WTC11 (cell line): ENCODE measurements at regions not wholly inside any gene's neighbourhood (a gene's known extent, or its start where the extent isn't known, plus 50 kb on each side); places are given as distances from the start of the nearest gene placed in this dataset.

Experiments
- ATAC-seq: fragments of 200-7000 bp; cut with Tn5 transposase; 2 replicates; pipeline ENCODE4 v1.10.0; 2021; ENCODE audit warnings: mild to moderate bottlenecking, moderate library complexity
- CTCF ChIA-PET: fragments of 300-600 bp; sonication (Branson Sonifier 250); formaldehyde crosslinking; loops from one replicate; lab custom pipeline; 2021; ENCODE audit warnings: antibody characterized with exemption; lab: Charles Lee
- POLR2A ChIA-PET: fragments of 350-600 bp; sonication (Branson Sonifier 250); formaldehyde crosslinking; loops from one replicate; lab custom pipeline; 2021; ENCODE audit warnings: antibody characterized with exemption; lab: Charles Lee
- DNase-seq: peaks from one replicate; pipeline ENCODE4 v3.0.0; 2021; ENCODE audit warnings: low spot score
- H3K27ac Mint-ChIP-seq: 2 replicates; pipeline ENCODE4 v1.8.0; 2021; ENCODE audit warnings: mixed read lengths
- H3K27me3 Mint-ChIP-seq: 2 replicates; pipeline ENCODE4 v1.8.0; 2021; ENCODE audit warnings: low read depth, mild to moderate bottlenecking, moderate library complexity, mixed read lengths
- H3K36me3 Mint-ChIP-seq: 2 replicates; pipeline ENCODE4 v1.8.0; 2021; ENCODE audit warnings: mixed read lengths
- H3K4me1 Mint-ChIP-seq: 2 replicates; pipeline ENCODE4 v1.8.0; 2022; ENCODE audit warnings: mixed read lengths
- H3K4me3 Mint-ChIP-seq: 2 replicates; pipeline ENCODE4 v1.8.0; 2021; ENCODE audit warnings: mild to moderate bottlenecking, moderate library complexity, mixed read lengths
- H3K9me3 Mint-ChIP-seq: 2 replicates; pipeline ENCODE4 v1.8.0; 2021; ENCODE audit warnings: mixed read lengths
- ARID4B ChIP-seq: sonication (generic); formaldehyde crosslinking; IDR thresholded peaks from 2 replicates; pipeline ENCODE4 v1.8.0; 2023; ENCODE audit warnings: missing genetic modification reagents, mild to moderate bottlenecking, borderline replicate concordance
- ATF1 ChIP-seq: sonication (generic); formaldehyde crosslinking; IDR thresholded peaks from 2 replicates; pipeline ENCODE4 v1.8.1; 2023; ENCODE audit warnings: mild to moderate bottlenecking, moderate library complexity, missing genetic modification reagents
- ATF2 ChIP-seq: sonication (generic); formaldehyde crosslinking; IDR thresholded peaks from 2 replicates; pipeline ENCODE4 v1.8.1; 2022; ENCODE audit warnings: low read depth, missing genetic modification reagents, borderline replicate concordance
- CBFB ChIP-seq: sonication (generic); formaldehyde crosslinking; IDR thresholded peaks from 2 replicates; pipeline ENCODE4 v1.8.1; 2022; ENCODE audit warnings: mild to moderate bottlenecking, low read depth, missing genetic modification reagents
- ERG ChIP-seq: fragments of 250-450 bp; sonication (Bioruptor Pico); IDR thresholded peaks from 2 replicates; pipeline ENCODE4 v1.8.0; 2021; ENCODE audit warnings: mild to moderate bottlenecking
- GTF2I ChIP-seq: fragments of 250-450 bp; sonication (Bioruptor Pico); conservative IDR thresholded peaks from 2 replicates; pipeline ENCODE4 v1.4.0; 2021; ENCODE audit warnings: mild to moderate bottlenecking
- HMGA2 ChIP-seq: fragments of 250-450 bp; sonication (Bioruptor Pico); IDR thresholded peaks from 2 replicates; pipeline ENCODE4 v1.4.0; 2021; ENCODE audit warnings: mild to moderate bottlenecking, moderate library complexity
- JUN ChIP-seq: sonication (generic); formaldehyde crosslinking; IDR thresholded peaks from 2 replicates; pipeline ENCODE4 v1.8.0; 2023; ENCODE audit warnings: mild to moderate bottlenecking, missing genetic modification reagents
- MAX ChIP-seq: sonication (generic); formaldehyde crosslinking; IDR thresholded peaks from 2 replicates; pipeline ENCODE4 v1.8.0; 2022; ENCODE audit warnings: mild to moderate bottlenecking, missing genetic modification reagents
- MXD4 ChIP-seq: fragments of 250-450 bp; sonication (Bioruptor Pico); IDR thresholded peaks from 2 replicates; pipeline ENCODE4 v1.8.0; 2021; ENCODE audit warnings: mild to moderate bottlenecking, moderate library complexity, borderline replicate concordance
- NR1H2 ChIP-seq: sonication (generic); formaldehyde crosslinking; IDR thresholded peaks from 2 replicates; pipeline ENCODE4 v1.9.0; 2021; ENCODE audit warnings: mild to moderate bottlenecking, moderate library complexity, missing genetic modification reagents
- NR2C2 ChIP-seq: sonication (generic); formaldehyde crosslinking; IDR thresholded peaks from 2 replicates; pipeline ENCODE4 v1.8.0; 2022; ENCODE audit warnings: mild to moderate bottlenecking, missing genetic modification reagents
- PRRX2 ChIP-seq: fragments of 250-450 bp; sonication (Bioruptor Pico); IDR thresholded peaks from 2 replicates; pipeline ENCODE4 v1.8.0; 2021; ENCODE audit warnings: mild to moderate bottlenecking
- RELA ChIP-seq: sonication (generic); formaldehyde crosslinking; IDR thresholded peaks from 2 replicates; pipeline ENCODE4 v1.8.1; 2022; ENCODE audit warnings: missing genetic modification reagents, mild to moderate bottlenecking, borderline replicate concordance
- SOX15 ChIP-seq: fragments of 250-450 bp; sonication (Bioruptor Pico); IDR thresholded peaks from 2 replicates; pipeline ENCODE4 v1.9.0; 2021; ENCODE audit warnings: mild to moderate bottlenecking
- TEAD1 ChIP-seq: sonication (generic); formaldehyde crosslinking; IDR thresholded peaks from 2 replicates; pipeline ENCODE4 v1.8.0; 2022; ENCODE audit warnings: mild to moderate bottlenecking, missing genetic modification reagents
- USF1 ChIP-seq: sonication (generic); formaldehyde crosslinking; IDR thresholded peaks from 2 replicates; pipeline ENCODE4 v1.8.0; 2022; ENCODE audit warnings: mild to moderate bottlenecking, missing genetic modification reagents
- ZBTB21 ChIP-seq: sonication (generic); formaldehyde crosslinking; IDR thresholded peaks from 2 replicates; pipeline ENCODE4 v1.8.1; 2023; ENCODE audit warnings: mild to moderate bottlenecking, missing genetic modification reagents, borderline replicate concordance
- ZNF263 ChIP-seq: sonication (generic); formaldehyde crosslinking; IDR thresholded peaks from 2 replicates; pipeline ENCODE4 v1.8.1; 2022; ENCODE audit warnings: low read depth, mild to moderate bottlenecking, moderate library complexity, missing genetic modification reagents
- ZNF281 ChIP-seq: sonication (generic); formaldehyde crosslinking; IDR thresholded peaks from 2 replicates; pipeline ENCODE4 v1.8.0; 2023; ENCODE audit warnings: mild to moderate bottlenecking, missing genetic modification reagents
- ZNF317 ChIP-seq: sonication (generic); formaldehyde crosslinking; IDR thresholded peaks from 2 replicates; pipeline ENCODE4 v1.8.1; 2023; ENCODE audit warnings: low read depth, mild to moderate bottlenecking, moderate library complexity, missing genetic modification reagents, borderline replicate concordance
- ZNF396 ChIP-seq: fragments of 250-450 bp; sonication (Bioruptor Pico); IDR thresholded peaks from 2 replicates; pipeline ENCODE4 v1.8.0; 2021; ENCODE audit warnings: mild to moderate bottlenecking, moderate library complexity, borderline replicate concordance
- ZNF416 ChIP-seq: fragments of 250-450 bp; sonication (Bioruptor Pico); IDR thresholded peaks from 2 replicates; pipeline ENCODE4 v1.9.0; 2021; ENCODE audit warnings: mild to moderate bottlenecking, inconsistent platforms
- ZSCAN18 ChIP-seq: fragments of 250-450 bp; sonication (Bioruptor Pico); IDR thresholded peaks from 2 replicates; pipeline ENCODE4 v2.1.2; 2022; ENCODE audit warnings: mild to moderate bottlenecking, moderate library complexity

- no peak for ATAC-seq
- ChIA-PET CTCF (no interaction called here), POLR2A (no interaction called here)
- no peak for TF ChIP-seq HMGA2 (CRISPR knock-in tag)
- no peak for TF ChIP-seq ZSCAN18 (CRISPR knock-in tag)
- TF ChIP-seq NR2C2 (CRISPR knock-in tag), result no peak
- no peak for TF ChIP-seq SOX15 (CRISPR knock-in tag)
- TF ChIP-seq ZNF263 (CRISPR knock-in tag), result no peak
- no peak for TF ChIP-seq ZNF317
- no peak for TF ChIP-seq ZNF281 (CRISPR knock-in tag)
- TF ChIP-seq ZNF396 (CRISPR knock-in tag), result no peak
- TF ChIP-seq ATF1, result no peak
- no peak for TF ChIP-seq CBFB
- TF ChIP-seq USF1 (CRISPR knock-in tag), result no peak
- no peak for TF ChIP-seq GTF2I (CRISPR knock-in tag)
- TF ChIP-seq ERG (CRISPR knock-in tag), result no peak
- Mint-ChIP-seq H3K4me1 (peaks cover 53% of the 10 kb centered on the region), H3K27ac (no peak overlapping the region), H3K4me3 (no peak overlapping the region), H3K27me3 (no peaks in the 10 kb centered on the region), H3K36me3 (peaks cover 2% of the 10 kb centered on the region; the same call in 1 of the 2 replicates), H3K9me3 (peaks cover 11% of the 10 kb centered on the region)
- no peak for DNase-seq
These were observed 95.4 kb upstream of the DAZL start for GRCh38 chr3:16700651-16701050.

GRCh38 chr3:16704941-16705340 is 99.7 kb upstream of the DAZL start:
- ATAC-seq, result no peak
- H3K4me1 Mint-ChIP-seq, result peaks cover 10% of the 10 kb centered on the region
- ChIA-PET POLR2A (no interaction called here), CTCF (no interaction called here)
- H3K4me3 Mint-ChIP-seq, result no peak overlapping the region
- H3K36me3 Mint-ChIP-seq, result peaks cover 11% of the 10 kb centered on the region
- H3K27me3 Mint-ChIP-seq, result no peaks in the 10 kb centered on the region; the same call in 1 of the 2 replicates
- peaks cover 20% of the 10 kb centered on the region for H3K9me3 Mint-ChIP-seq
- H3K27ac Mint-ChIP-seq, result no peak overlapping the region
- DNase-seq, result no peak
- TF ChIP-seq RELA (CRISPR knock-in tag) (no peak), JUN (CRISPR knock-in tag) (no peak), NR1H2 (no peak), PRRX2 (CRISPR knock-in tag) (no peak), ZNF416 (no peak), ATF1 (no peak), MXD4 (no peak), ARID4B (CRISPR knock-in tag) (no peak), TEAD1 (no peak), ATF2 (CRISPR knock-in tag) (no peak), ZBTB21 (CRISPR knock-in tag) (no peak), MAX (CRISPR knock-in tag) (no peak)
